SKM-1 treated with dmso at 0.1 percent for 144 hours (cell line): ENCODE measurements at regions not wholly inside any gene's neighbourhood (a gene's known extent, or its start where the extent isn't known, plus 50 kb on each side); places are given as distances from the start of the nearest gene placed in this dataset.
"Not testable (repeated sequence)": the region's sequence is repeated elsewhere in the genome, so short reads cannot be mapped to it uniquely, and the experiment has no call there.

ENCODE experiments used
- DNase-seq: peaks from one replicate; lab custom pipeline; 2025; ENCODE audit not compliant: unreplicated experiment; lab: John Stamatoyannopoulos, UW

- no peak for DNase-seq
These were observed 464.6 kb upstream of the GCFC2 start for GRCh38 chr2:76175295-76175694.

GRCh38 chr2:76174505-76174904, 463.8 kb upstream of the GCFC2 start:
- DNase-seq = no peak

DNA sequence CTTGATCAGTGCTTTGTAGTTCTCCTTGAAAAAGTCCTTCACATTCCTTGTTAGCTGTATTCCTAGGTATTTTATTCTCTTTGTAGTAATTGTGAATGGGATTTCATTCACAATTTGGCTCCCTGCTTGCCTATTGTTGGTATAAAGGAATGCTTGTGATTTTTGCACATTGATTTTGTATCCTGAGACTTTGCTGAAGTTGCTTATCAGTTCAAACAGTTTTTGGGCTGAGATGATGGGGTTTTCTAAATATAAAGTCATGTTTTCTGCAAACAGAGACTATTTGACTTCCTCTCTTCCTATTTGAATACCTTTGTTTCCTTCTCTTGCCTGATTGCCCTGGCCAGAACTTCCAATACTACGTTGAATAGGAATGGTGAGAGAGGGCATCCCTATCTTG, 462.5 kb upstream of the GCFC2 start:
- not testable (repeated sequence) for DNase-seq

DNA sequence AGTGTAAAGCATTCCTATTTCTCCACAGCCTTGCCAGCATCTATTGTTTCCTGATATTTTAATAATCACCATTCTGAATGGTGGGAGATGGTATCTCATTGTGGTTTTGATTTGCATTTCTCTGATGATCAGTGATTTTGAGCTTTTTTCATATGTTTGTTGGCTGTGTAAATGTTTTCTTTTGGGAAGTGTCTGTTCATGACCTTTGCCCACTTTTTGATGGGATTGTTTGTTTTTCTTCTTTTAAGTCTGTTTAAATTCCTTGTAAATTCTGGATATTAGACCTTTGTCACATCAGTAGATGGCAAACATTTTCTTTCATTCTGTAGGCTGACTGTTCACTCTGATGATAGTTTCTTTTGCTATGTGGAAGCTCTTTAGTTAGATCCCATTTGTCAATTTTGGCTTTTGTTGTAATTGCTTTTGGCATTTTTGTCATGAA, 461.5 kb upstream of the GCFC2 start:
- DNase-seq = not testable (repeated sequence)

DNA sequence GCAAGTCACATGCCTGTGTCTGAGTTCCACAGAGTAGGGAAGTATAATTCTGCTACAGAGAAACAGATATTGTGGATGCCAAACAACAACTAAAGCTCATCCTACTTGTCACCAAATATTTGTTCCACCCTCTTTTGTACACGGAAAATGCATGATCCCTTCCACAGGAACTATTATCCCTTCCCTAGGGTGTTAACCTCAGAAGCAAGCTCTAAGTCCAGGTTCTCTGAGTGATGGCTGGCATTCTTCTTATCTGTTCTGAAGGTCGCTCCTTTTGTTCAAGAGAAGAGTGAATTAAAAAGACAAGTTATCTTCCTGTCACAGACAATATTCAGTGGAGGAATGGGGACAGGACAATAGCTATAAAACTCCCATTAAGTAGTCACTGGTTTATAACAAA, 460.1 kb upstream of the GCFC2 start:
- no peak for DNase-seq

DNA sequence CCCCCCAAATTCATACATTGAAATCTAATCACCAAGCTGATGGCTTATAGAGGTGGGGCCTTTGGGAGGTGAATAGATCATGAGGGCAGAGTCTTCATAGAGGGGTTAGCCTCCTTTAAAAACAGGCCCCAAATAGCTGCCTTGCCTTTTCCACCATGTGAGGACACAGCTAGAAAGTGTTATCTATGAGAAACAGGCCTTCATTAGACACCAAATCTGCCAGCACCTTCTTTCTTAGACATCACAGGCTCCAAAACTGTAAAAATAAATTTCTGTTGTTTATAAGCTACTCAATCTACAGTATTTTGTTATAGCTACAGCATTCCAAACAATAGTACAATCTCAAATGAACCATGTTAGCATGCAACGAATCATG, 459.3 kb upstream of the GCFC2 start:
- no peak for DNase-seq

DNA sequence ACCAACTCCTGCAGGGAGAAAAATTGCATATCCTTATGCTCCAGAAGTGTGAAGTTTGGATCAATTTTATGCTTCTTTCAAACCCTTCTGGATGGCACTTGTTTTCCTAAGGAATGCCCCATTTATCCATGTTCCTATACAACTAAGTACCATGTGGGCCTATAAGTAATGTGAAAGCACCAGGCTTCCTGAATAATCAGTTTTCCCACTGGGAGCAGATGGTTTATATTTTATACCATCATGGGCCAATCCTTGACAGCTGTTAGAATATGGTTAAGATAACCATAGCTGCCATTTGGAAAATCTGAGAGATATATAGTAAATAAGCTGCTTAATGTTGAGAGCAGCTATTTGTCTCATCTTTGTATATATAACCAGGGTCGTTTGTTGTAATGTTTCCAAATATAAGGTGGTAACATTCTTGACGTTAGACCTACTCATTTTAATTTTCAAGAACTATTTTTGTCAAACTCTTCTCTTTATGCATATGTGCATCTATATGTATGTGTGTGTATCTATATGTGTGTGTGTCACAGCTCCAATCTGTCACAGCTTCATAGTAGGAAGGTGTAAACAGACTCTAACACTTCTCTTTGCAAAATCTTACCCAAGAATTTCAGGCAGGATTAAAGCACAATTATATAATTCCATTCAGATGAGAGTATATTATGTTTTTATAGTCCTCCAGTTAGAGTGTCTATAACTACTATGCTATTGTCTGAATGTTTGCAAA, 458.7 kb upstream of the GCFC2 start:
- no peak for DNase-seq

- no peak for DNase-seq
These were observed 453.1 kb upstream of the GCFC2 start for GRCh38 chr2:76163860-76164259.

DNA sequence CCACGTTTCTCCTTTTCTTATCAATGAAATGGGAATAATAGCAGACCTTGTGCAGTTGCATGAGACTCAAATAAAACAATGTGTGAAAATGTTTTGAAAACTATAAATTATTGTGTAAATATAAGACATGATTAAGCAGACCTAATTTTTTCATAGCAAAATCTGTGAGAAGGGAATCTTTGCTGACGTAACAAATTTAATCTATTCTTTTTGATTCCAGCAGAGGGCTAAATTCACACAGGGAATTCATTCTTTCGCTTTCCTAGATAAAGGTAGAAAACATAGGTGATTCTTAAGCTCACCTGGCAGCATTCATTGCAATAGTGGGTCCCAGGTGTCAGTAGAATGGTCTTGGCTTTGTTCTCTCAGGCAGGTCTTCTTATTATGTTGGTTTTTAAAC, 450.0 kb upstream of the GCFC2 start:
- DNase-seq = no peak

DNA sequence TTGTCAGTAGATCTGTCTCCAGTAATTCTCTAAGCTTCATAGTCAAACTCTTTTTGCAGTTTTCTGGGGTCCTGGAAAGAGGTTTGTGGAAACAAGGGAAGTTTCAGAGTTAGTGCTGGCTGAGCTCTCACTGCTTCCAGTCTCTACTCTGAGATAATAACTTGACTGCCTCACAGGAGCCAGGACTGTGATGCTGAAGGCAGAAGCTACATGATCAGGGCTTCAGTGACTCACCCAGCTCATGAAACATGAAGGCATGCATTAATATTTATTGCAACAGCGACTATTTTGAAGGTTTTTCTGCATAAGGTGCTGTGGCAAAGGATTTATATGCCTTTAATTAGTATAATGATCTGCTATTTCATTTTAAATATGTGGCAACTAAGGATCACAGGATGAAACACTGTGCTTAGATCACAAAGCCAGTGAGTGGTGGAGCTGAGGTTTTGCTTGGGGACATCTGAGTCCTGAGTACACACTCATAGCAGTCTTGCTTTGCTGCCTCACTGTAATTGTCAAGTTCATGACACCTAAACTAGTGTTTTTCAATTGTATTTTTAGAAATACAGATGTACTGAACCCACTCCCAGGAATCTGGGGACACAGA, 448.4 kb upstream of the GCFC2 start:
- DNase-seq = no peak

- DNase-seq = no peak
These were observed 446.8 kb upstream of the GCFC2 start for GRCh38 chr2:76157531-76157930.

- DNase-seq = no peak
These were observed 444.3 kb upstream of the GCFC2 start for GRCh38 chr2:76154981-76155380.

GRCh38 chr2:76149846-76150245, 439.1 kb upstream of the GCFC2 start:
- no peak for DNase-seq

GRCh38 chr2:76139303-76139702, 428.6 kb upstream of the GCFC2 start:
- not testable (repeated sequence) for DNase-seq

DNA sequence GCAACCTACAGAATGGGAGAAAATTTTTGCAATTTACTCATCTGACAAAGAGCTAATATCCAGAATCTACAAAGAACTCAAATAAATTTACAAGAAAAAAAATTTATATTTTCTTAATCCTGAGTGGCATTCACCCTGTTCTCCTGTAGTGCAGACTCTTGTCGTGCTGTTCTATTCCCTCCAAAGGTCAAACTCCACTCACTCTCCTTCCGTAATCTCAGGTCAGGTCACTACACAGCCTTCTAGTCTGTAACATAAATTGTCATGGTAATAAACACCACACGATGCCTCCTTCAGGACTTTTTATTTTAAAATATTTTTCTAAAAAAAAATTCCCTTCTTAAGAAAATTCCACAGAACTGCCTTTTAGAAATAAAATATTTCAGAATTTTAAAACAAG, 417.9 kb upstream of the GCFC2 start:
- DNase-seq = no peak

DNA sequence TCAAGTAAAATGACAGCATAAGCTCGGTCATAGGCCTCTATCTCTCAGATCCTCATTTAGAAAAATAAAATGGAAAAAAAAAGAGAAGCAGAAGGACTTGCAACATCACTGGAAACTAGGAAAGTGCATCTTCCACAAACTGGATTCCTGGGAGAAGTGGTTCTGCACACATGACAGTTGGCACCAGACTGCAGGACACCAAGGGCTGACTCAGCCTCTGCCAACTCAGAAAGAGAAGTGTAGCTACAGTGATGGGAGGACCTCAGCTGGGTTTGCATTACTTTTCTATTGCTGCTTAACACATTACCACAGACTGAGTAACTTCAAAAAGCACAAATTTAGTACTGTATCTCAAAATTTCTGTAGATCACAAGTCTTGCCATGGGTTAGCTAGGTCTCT, 409.5 kb upstream of the GCFC2 start:
- no peak for DNase-seq

DNA sequence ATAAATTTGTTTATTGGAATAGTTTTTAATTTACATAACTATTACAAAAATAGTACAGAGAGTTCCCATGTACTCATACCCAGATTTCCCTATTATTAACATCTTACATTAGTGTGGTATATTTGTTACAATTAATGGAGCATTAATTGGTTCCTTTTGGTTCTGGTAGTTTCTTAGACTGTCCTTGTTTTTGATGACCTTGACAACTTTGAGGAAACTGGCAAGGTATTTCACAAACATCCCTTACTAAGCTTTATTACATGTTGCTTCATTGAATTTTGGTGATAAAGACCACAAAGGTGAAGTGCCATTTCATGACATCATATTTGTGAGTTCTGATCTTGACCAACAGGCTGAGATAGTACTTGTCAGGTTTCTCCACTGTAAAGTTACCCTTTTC, 379.0 kb upstream of the GCFC2 start:
- DNase-seq = no peak

DNA sequence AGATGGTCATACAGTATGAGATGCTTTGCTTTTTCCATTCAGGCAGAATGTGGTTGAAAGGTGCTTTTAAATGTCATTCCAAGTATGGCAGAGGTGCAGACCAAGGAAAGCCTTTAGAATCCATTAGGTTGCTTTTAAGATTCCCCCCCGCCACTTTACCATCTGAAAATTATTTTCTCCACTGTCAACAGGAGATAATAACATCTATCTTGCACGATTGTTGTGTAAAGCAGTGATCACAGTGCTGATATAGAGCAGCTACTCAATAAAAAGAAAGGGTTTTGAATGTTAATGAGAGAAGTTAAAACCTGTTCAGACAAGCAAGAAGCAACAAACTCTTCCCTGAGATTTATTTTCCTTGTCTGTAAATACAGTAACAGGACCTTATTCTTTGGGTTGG, 372.5 kb upstream of the GCFC2 start:
- no peak for DNase-seq

GRCh38 chr2:76082509-76082908, 371.8 kb upstream of the GCFC2 start:
- DNase-seq = no peak

DNA sequence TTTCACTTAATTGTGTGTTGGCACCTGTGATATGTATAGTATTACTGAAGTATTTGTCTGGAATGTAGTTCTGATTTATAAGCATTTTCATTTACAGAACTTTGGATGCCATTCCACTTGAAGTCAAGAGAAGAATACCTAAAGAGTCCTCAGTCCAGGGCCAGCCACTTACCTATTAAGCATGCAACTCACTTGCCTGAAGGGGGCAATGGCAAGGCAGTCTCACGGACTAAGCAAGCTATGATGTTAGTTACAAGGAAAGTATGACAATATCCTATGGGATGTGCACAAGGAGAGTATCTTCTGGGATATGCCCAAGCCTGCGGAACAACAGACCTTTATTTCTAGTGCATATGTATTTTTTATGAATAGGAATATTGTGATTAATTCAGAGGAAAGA, 369.4 kb upstream of the GCFC2 start:
- DNase-seq = no peak

GRCh38 chr2:76075126-76075525, 364.4 kb upstream of the GCFC2 start:
- DNase-seq = no peak

DNA sequence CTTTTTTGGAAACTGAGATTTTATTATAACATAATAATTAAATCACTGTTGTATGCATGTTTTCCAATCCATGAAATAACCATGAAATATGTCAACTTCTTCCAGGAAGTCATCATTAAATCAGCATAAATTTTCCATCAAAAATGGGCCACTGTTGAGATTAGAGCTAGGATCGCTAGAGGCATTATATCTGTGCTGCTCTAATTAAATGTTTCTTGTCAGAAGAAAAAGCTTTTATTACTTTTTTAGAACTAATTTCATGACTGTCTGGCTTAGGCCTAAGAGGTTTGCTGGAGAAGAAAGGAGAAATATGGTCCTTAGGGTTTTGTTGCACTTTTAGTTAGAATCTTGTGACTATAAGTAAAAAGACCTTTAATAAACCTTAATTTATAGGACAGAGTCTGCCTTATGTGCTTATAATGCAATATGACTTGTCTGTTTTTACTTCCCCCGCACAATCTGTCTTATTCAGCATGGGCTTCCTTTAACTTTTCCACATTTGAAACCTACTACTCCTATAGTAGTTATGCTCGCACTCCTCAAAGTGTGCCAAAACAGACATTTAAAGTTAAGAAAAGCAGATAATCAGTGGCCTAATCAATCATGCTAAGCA, 363.4 kb upstream of the GCFC2 start:
- no peak for DNase-seq

GRCh38 chr2:76050196-76050595, 339.5 kb upstream of the GCFC2 start:
- no peak for DNase-seq
